Astrocyte (in vitro differentiated cells and primary cell): ENCODE measurements at regions not wholly inside any gene's neighbourhood (a gene's known extent, or its start where the extent isn't known, plus 50 kb on each side); places are given as distances from the start of the nearest gene placed in this dataset.
A peak's percentile ranks its signal among the peaks of the same experiment; 100 is the strongest.

Experiments used
- DNase-seq: peaks from one replicate; pipeline ENCODE4 v3.0.0-alpha.2; 2010; ENCODE audit warnings: low read depth
- FAIRE-seq: peaks from 2 replicates; lab custom pipeline; 2011; peaks lifted over from hg19 to GRCh38; lab: Jason Lieb, UNC
- H2AFZ ChIP-seq: 2 replicates; pipeline ENCODE4 v1.6.0; 2012; ENCODE audit warnings: low read depth, low read length, inconsistent platforms
- H3K27ac ChIP-seq: 2 replicates; pipeline ENCODE4 v1.5.1; 2011; ENCODE audit warnings: low read depth, low read length, inconsistent platforms
- H3K27me3 ChIP-seq: 2 replicates; pipeline ENCODE4 v1.6.0; 2011; ENCODE audit warnings: low read length, inconsistent platforms; ENCODE audit not compliant: insufficient read depth
- H3K36me3 ChIP-seq: 2 replicates; pipeline ENCODE4 v1.5.1; 2011; ENCODE audit warnings: low read length, inconsistent platforms; ENCODE audit not compliant: insufficient read depth
- H3K4me1 ChIP-seq: 2 replicates; pipeline ENCODE4 v1.5.1; 2011; ENCODE audit warnings: low read length, inconsistent platforms; ENCODE audit not compliant: insufficient read depth
- H3K4me2 ChIP-seq: 2 replicates; pipeline ENCODE4 v1.6.0; 2012; ENCODE audit warnings: low read length, inconsistent platforms
- H3K4me3 ChIP-seq: 2 replicates; pipeline ENCODE4 v1.5.1; 2011; ENCODE audit warnings: low read depth, mild to moderate bottlenecking, low read length, inconsistent platforms; ENCODE audit not compliant: insufficient read depth
- H3K79me2 ChIP-seq: 2 replicates; pipeline ENCODE4 v1.6.0; 2012; ENCODE audit warnings: mild to moderate bottlenecking, low read length, inconsistent platforms; ENCODE audit not compliant: insufficient read depth
- H3K9ac ChIP-seq: 2 replicates; pipeline ENCODE4 v1.6.0; 2012; ENCODE audit warnings: mild to moderate bottlenecking, low read length, inconsistent platforms
- H3K9me3 ChIP-seq: 2 replicates; pipeline ENCODE4 v1.5.1; 2012; ENCODE audit warnings: low read depth, mild to moderate bottlenecking, low read length, inconsistent platforms; ENCODE audit not compliant: insufficient read depth
- H4K20me1 ChIP-seq: 2 replicates; pipeline ENCODE4 v1.6.0; 2012; ENCODE audit warnings: low read length, inconsistent platforms; ENCODE audit not compliant: insufficient read depth
- H3K27ac Mint-ChIP-seq: one replicate; pipeline ENCODE4 v1.8.0; 2021; ENCODE audit warnings: mild to moderate bottlenecking, mixed read lengths; ENCODE audit not compliant: unreplicated experiment
- H3K27me3 Mint-ChIP-seq: one replicate; pipeline ENCODE4 v1.8.0; 2021; ENCODE audit warnings: low read depth, mixed read lengths; ENCODE audit not compliant: unreplicated experiment
- H3K36me3 Mint-ChIP-seq: one replicate; pipeline ENCODE4 v1.8.0; 2021; ENCODE audit warnings: low read depth, mixed read lengths; ENCODE audit not compliant: unreplicated experiment
- H3K4me1 Mint-ChIP-seq: one replicate; pipeline ENCODE4 v1.8.0; 2021; ENCODE audit warnings: low read depth, mixed read lengths; ENCODE audit not compliant: unreplicated experiment
- H3K4me3 Mint-ChIP-seq: one replicate; pipeline ENCODE4 v1.8.0; 2021; ENCODE audit warnings: mild to moderate bottlenecking, moderate library complexity, mixed read lengths; ENCODE audit not compliant: unreplicated experiment
- H3K9me3 Mint-ChIP-seq: one replicate; pipeline ENCODE4 v1.8.0; 2021; ENCODE audit warnings: mild to moderate bottlenecking, mixed read lengths; ENCODE audit not compliant: unreplicated experiment
- CTCF ChIP-seq: IDR thresholded peaks from 2 replicates; pipeline ENCODE4 v1.5.1; 2011; ENCODE audit warnings: low read depth, mild to moderate bottlenecking, inconsistent platforms, low read length, moderate library complexity; ENCODE audit not compliant: insufficient read depth
- EZH2 ChIP-seq: IDR thresholded peaks from 2 replicates; pipeline ENCODE4 v1.6.1; 2012; ENCODE audit warnings: mild to moderate bottlenecking, low read length, inconsistent platforms; ENCODE audit not compliant: insufficient read depth

GRCh38 chr5:53291528-53291927 lies 182.0 kb upstream of the MOCS2 start:
- no peaks in the 10 kb centered on the region for H3K4me1 ChIP-seq
- FAIRE-seq (peak; percentile 45), DNase-seq (no peak)
- H3K4me1 Mint-ChIP-seq = no peaks in the 10 kb centered on the region
- no peak overlapping the region for H3K9ac ChIP-seq
- no peak overlapping the region for H2AFZ ChIP-seq
- H3K27ac Mint-ChIP-seq = no peak overlapping the region
- H3K27ac ChIP-seq = no peak overlapping the region
- no peaks in the 10 kb centered on the region for H3K36me3 Mint-ChIP-seq
- no peaks in the 10 kb centered on the region for H3K27me3 ChIP-seq
- no peak overlapping the region for H3K4me2 ChIP-seq
- H3K4me3 Mint-ChIP-seq = no peak overlapping the region
- H3K9me3 Mint-ChIP-seq = peaks cover 18% of the 10 kb centered on the region
- peaks cover 3% of the 10 kb centered on the region for H3K27me3 Mint-ChIP-seq
- no peaks in the 10 kb centered on the region for H3K9me3 ChIP-seq
- no peaks in the 10 kb centered on the region for H3K79me2 ChIP-seq
- TF ChIP-seq CTCF (no peak), EZH2 (no peak)
- H4K20me1 ChIP-seq = no peaks in the 10 kb centered on the region
- no peak overlapping the region for H3K4me3 ChIP-seq
- H3K36me3 ChIP-seq = no peaks in the 10 kb centered on the region

GRCh38 chr5:53298841-53299240 lies 181.6 kb upstream of the FST start:
- H3K36me3 ChIP-seq = no peaks in the 10 kb centered on the region
- no peak overlapping the region for H2AFZ ChIP-seq
- no peaks in the 10 kb centered on the region for H3K9me3 ChIP-seq
- TF ChIP-seq CTCF = no peak
- no peak for TF ChIP-seq EZH2
- H3K9ac ChIP-seq = no peak overlapping the region
- Mint-ChIP-seq H3K27ac (no peak overlapping the region), H3K4me1 (peaks cover 2% of the 10 kb centered on the region), H3K27me3 (peaks cover 3% of the 10 kb centered on the region), H3K36me3 (no peaks in the 10 kb centered on the region), H3K4me3 (no peak overlapping the region), H3K9me3 (no peaks in the 10 kb centered on the region)
- DNase-seq (peak; percentile 63), FAIRE-seq (no peak)
- no peaks in the 10 kb centered on the region for H3K27me3 ChIP-seq
- H3K4me3 ChIP-seq = no peak overlapping the region
- H4K20me1 ChIP-seq = no peaks in the 10 kb centered on the region
- no peak overlapping the region for H3K4me2 ChIP-seq
- no peak overlapping the region for H3K27ac ChIP-seq
- peaks cover 4% of the 10 kb centered on the region for H3K4me1 ChIP-seq
- no peaks in the 10 kb centered on the region for H3K79me2 ChIP-seq

- peak; percentile 67 for DNase-seq
- TF ChIP-seq EZH2 = no peak
- no peak for TF ChIP-seq CTCF
- Histone ChIP-seq H3K36me3 (no peaks in the 10 kb centered on the region), H3K4me3 (no peak overlapping the region), H3K4me1 (peaks cover 4% of the 10 kb centered on the region), H3K79me2 (no peaks in the 10 kb centered on the region), H3K9me3 (no peaks in the 10 kb centered on the region), H3K4me2 (no peak overlapping the region), H4K20me1 (no peaks in the 10 kb centered on the region), H3K9ac (no peak overlapping the region), H3K27ac (no peak overlapping the region), H2AFZ (no peak overlapping the region), H3K27me3 (no peaks in the 10 kb centered on the region)
- Mint-ChIP-seq H3K27me3 (peaks cover 2% of the 10 kb centered on the region), H3K36me3 (no peaks in the 10 kb centered on the region), H3K4me3 (no peak overlapping the region), H3K27ac (no peak overlapping the region), H3K4me1 (peaks cover 2% of the 10 kb centered on the region), H3K9me3 (peaks cover 7% of the 10 kb centered on the region)
- no peak for FAIRE-seq
These were observed 177.9 kb upstream of the FST start for GRCh38 chr5:53302529-53302928.
